GM23338 (cell line): ENCODE measurements at regions not wholly inside any gene's neighbourhood (a gene's known extent, or its start where the extent isn't known, plus 50 kb on each side); places are given as distances from the start of the nearest gene placed in this dataset.

Experiments
- ATAC-seq: fragments of 200-7000 bp; cut with Tn5 transposase; 3 replicates; pipeline ENCODE4 v1.9.1; 2020
- DNase-seq: peaks from one replicate; pipeline ENCODE4 v3.0.0-alpha.2; 2015; ENCODE audit warnings: low spot score
- H2AFZ ChIP-seq: fragments of 200-600 bp; sonication (generic); 2 replicates; pipeline ENCODE4 v1.8.0; 2016; ENCODE audit warnings: antibody characterized with exemption, mild to moderate bottlenecking, moderate library complexity
- H3F3A ChIP-seq: fragments of 200-600 bp; sonication (generic); replicated peaks from 2 replicates; pipeline ENCODE4 v1.8.0; 2017; ENCODE audit warnings: antibody characterized with exemption, mixed run types, low read depth
- H3K27ac ChIP-seq: fragments of 200-600 bp; sonication (generic); 2 replicates; pipeline ENCODE4 v1.6.1; 2016; ENCODE audit warnings: low read depth
- H3K27me3 ChIP-seq: fragments of 200-600 bp; sonication (generic); 2 replicates; pipeline ENCODE4 v1.8.0; 2016; ENCODE audit warnings: mild to moderate bottlenecking, mixed run types, moderate library complexity; ENCODE audit not compliant: insufficient read depth
- H3K36me3 ChIP-seq: fragments of 200-600 bp; sonication (generic); 2 replicates; pipeline ENCODE4 v1.8.0; 2016; ENCODE audit warnings: mild to moderate bottlenecking; ENCODE audit not compliant: insufficient read depth
- H3K4me1 ChIP-seq: fragments of 200-600 bp; sonication (generic); 2 replicates; pipeline ENCODE4 v1.8.0; 2016; ENCODE audit warnings: mild to moderate bottlenecking, moderate library complexity; ENCODE audit not compliant: insufficient read depth
- H3K4me2 ChIP-seq: fragments of 200-600 bp; sonication (generic); 2 replicates; pipeline ENCODE4 v1.7.1; 2017; ENCODE audit warnings: mixed run types
- H3K4me3 ChIP-seq: fragments of 200-600 bp; sonication (generic); 2 replicates; pipeline ENCODE4 v1.6.1; 2016; ENCODE audit warnings: mixed run types
- H3K79me2 ChIP-seq: fragments of 200-600 bp; sonication (generic); replicated peaks from 2 replicates; pipeline ENCODE4 v1.8.0; 2017; ENCODE audit warnings: mild to moderate bottlenecking; ENCODE audit not compliant: insufficient read depth
- H3K9me2 ChIP-seq: fragments of 200-600 bp; sonication (generic); 2 replicates; pipeline ENCODE4 v1.8.0; 2017; ENCODE audit not compliant: insufficient read depth
- H4K20me1 ChIP-seq: fragments of 200-600 bp; sonication (generic); replicated peaks from 2 replicates; pipeline ENCODE4 v1.8.0; 2017; ENCODE audit warnings: mild to moderate bottlenecking; ENCODE audit not compliant: insufficient read depth
- H3K27ac Mint-ChIP-seq: 2 replicates; pipeline ENCODE4 v1.8.0; 2020; ENCODE audit warnings: inconsistent platforms, mild to moderate bottlenecking, moderate library complexity, mixed read lengths
- H3K27me3 Mint-ChIP-seq: 3 replicates; pipeline ENCODE4 v1.8.0; 2022; ENCODE audit warnings: low read depth, mild to moderate bottlenecking, moderate library complexity, mixed read lengths, inconsistent platforms; ENCODE audit not compliant: insufficient read depth, poor library complexity
- H3K36me3 Mint-ChIP-seq: 3 replicates; pipeline ENCODE4 v1.8.0; 2021; ENCODE audit warnings: low read depth, mild to moderate bottlenecking, inconsistent platforms, moderate library complexity, mixed read lengths
- H3K4me1 Mint-ChIP-seq: 3 replicates; pipeline ENCODE4 v1.8.0; 2020; ENCODE audit warnings: mild to moderate bottlenecking, inconsistent platforms, mixed read lengths
- H3K4me3 Mint-ChIP-seq: 3 replicates; pipeline ENCODE4 v1.8.0; 2021; ENCODE audit warnings: moderate library complexity, mild to moderate bottlenecking, inconsistent platforms, mixed read lengths
- H3K9me3 Mint-ChIP-seq: 3 replicates; pipeline ENCODE4 v1.8.0; 2020; ENCODE audit warnings: moderate library complexity, mild to moderate bottlenecking, inconsistent platforms, mixed read lengths
- CREB1 ChIP-seq: fragments of 250-450 bp; sonication (Bioruptor Pico); IDR thresholded peaks from 2 replicates; pipeline ENCODE4 v1.5.0; 2020; ENCODE audit warnings: low read depth, mild to moderate bottlenecking, moderate library complexity
- EZH2 ChIP-seq: fragments of 200-600 bp; sonication (generic); IDR thresholded peaks from one replicate; pipeline ENCODE4 v1.8.0; 2017; ENCODE audit warnings: antibody characterized with exemption, mild to moderate bottlenecking, low read depth; ENCODE audit not compliant: unreplicated experiment
- EZH2phosphoT487 ChIP-seq: fragments of 200-600 bp; sonication (generic); IDR thresholded peaks from one replicate; pipeline ENCODE4 v1.8.1; 2018; ENCODE audit warnings: antibody characterized with exemption; ENCODE audit not compliant: unreplicated experiment
- JUNB ChIP-seq: IDR thresholded peaks from one replicate; pipeline ENCODE4 v1.6.1; 2016; ENCODE audit warnings: antibody characterized with exemption; ENCODE audit not compliant: unreplicated experiment
- NANOG ChIP-seq: IDR thresholded peaks from 2 replicates; pipeline ENCODE4 v1.6.1; 2016; ENCODE audit warnings: antibody characterized with exemption, borderline replicate concordance
- POLR2AphosphoS5 ChIP-seq: IDR thresholded peaks from 2 replicates; pipeline ENCODE4 v1.6.1; 2016; ENCODE audit warnings: antibody characterized with exemption, low read depth
- REST ChIP-seq: IDR thresholded peaks from one replicate; pipeline ENCODE4 v1.6.1; 2018; ENCODE audit warnings: antibody characterized with exemption; ENCODE audit not compliant: unreplicated experiment
- TF ChIP-seq, protein P1 (sequence below), 2 experiments: fragments of 200-600 bp in 1 of 2; sonication (generic) in 1 of 2; conservative IDR thresholded peaks; 2 replicates each; pipeline versions ENCODE4 v1.5.1 to v1.6.1; 2016 to 2017; ENCODE audit warnings: antibody characterized with exemption in 2 of 2, low read depth in 2 of 2, mild to moderate bottlenecking in 2 of 2, moderate library complexity in 1 of 2

- Histone ChIP-seq H2AFZ (no peak overlapping the region), H4K20me1 (no peaks in the 10 kb centered on the region), H3K4me3 (no peak overlapping the region), H3K4me1 (no peaks in the 10 kb centered on the region), H3F3A (no peaks in the 10 kb centered on the region), H3K4me2 (no peak overlapping the region), H3K79me2 (no peaks in the 10 kb centered on the region), H3K36me3 (no peaks in the 10 kb centered on the region), H3K27ac (no peak overlapping the region), H3K9me2 (peaks cover 7% of the 10 kb centered on the region; the same call in 1 of the 2 replicates), H3K27me3 (no peaks in the 10 kb centered on the region)
- Mint-ChIP-seq H3K27ac (no peak overlapping the region), H3K36me3 (peaks cover 5% of the 10 kb centered on the region; the same call in 2 of the 3 replicates), H3K9me3 (no peaks in the 10 kb centered on the region; the same call in 2 of the 3 replicates), H3K27me3 (peaks cover 1% of the 10 kb centered on the region), H3K4me1 (peaks cover 13% of the 10 kb centered on the region), H3K4me3 (no peak overlapping the region)
- no peak for ATAC-seq
- TF ChIP-seq EZH2phosphoT487 = no peak
- TF ChIP-seq NANOG = no peak
- DNase-seq = no peak
Measured at GRCh38 chr2:57981083-57981768, 65.4 kb upstream of the VRK2 start.

GRCh38 chr2:57987835-57988573, 58.6 kb upstream of the VRK2 start:
- Histone ChIP-seq H3K4me3 (no peak overlapping the region), H3K4me2 (no peak overlapping the region), H4K20me1 (no peaks in the 10 kb centered on the region), H3F3A (no peaks in the 10 kb centered on the region), H3K79me2 (no peaks in the 10 kb centered on the region), H3K27me3 (no peaks in the 10 kb centered on the region), H3K36me3 (no peaks in the 10 kb centered on the region), H3K9me2 (no peaks in the 10 kb centered on the region), H3K27ac (no peak overlapping the region), H2AFZ (no peak overlapping the region), H3K4me1 (0 out of 2 replicates have a peak, but pooled peaks cover under 1% of the 10 kb centered on the region)
- H3K9me3 Mint-ChIP-seq = no peaks in the 10 kb centered on the region
- no peak overlapping the region for H3K27ac Mint-ChIP-seq
- DNase-seq (no peak), ATAC-seq (no peak)
- no peak overlapping the region for H3K4me3 Mint-ChIP-seq
- no peaks in the 10 kb centered on the region for H3K27me3 Mint-ChIP-seq
- H3K4me1 Mint-ChIP-seq = 0 out of 3 replicates have a peak, but pooled peaks cover 2% of the 10 kb centered on the region
- H3K36me3 Mint-ChIP-seq = no peaks in the 10 kb centered on the region
- TF ChIP-seq CREB1 (CRISPR knock-in tag) = no peak
- no peak for TF ChIP-seq POLR2AphosphoS5
- TF ChIP-seq, protein P1, sequence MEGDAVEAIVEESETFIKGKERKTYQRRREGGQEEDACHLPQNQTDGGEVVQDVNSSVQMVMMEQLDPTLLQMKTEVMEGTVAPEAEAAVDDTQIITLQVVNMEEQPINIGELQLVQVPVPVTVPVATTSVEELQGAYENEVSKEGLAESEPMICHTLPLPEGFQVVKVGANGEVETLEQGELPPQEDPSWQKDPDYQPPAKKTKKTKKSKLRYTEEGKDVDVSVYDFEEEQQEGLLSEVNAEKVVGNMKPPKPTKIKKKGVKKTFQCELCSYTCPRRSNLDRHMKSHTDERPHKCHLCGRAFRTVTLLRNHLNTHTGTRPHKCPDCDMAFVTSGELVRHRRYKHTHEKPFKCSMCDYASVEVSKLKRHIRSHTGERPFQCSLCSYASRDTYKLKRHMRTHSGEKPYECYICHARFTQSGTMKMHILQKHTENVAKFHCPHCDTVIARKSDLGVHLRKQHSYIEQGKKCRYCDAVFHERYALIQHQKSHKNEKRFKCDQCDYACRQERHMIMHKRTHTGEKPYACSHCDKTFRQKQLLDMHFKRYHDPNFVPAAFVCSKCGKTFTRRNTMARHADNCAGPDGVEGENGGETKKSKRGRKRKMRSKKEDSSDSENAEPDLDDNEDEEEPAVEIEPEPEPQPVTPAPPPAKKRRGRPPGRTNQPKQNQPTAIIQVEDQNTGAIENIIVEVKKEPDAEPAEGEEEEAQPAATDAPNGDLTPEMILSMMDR (conservative IDR thresholded peaks at IDR 0.05; ENCODE audit: low read depth in 2 of 2) = no peak
- TF ChIP-seq REST = no peak
- TF ChIP-seq EZH2 = no peak
- TF ChIP-seq JUNB = no peak
